ENCODE measurements at regions not wholly inside any gene's neighbourhood (a gene's known extent, or its start where the extent isn't known, plus 50 kb on each side); places are given as distances from the start of the nearest gene placed in this dataset.
A peak's percentile ranks its signal among the peaks of the same experiment; 100 is the strongest.
"Not testable (repeated sequence)": the region's sequence is repeated elsewhere in the genome, so short reads cannot be mapped to it uniquely, and the experiment has no call there.

DNA sequence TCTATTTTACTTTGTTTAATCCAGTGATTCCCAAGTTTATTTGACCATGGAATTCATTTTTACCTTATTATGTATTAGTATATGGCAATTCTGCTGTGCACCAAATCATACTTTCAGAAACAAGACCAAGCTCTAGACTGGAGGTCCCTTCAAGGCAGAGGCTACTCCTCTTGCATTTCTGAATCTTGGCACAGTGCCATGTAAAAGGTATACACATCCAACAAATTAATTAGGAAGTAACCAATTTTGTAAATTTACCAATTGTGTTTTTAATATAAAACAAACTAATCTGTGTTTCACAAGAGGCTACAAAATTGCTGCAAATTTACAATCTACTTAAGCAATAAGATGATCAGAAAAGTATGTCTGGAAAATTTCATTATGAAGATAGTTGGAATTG is 712.2 kb upstream of the HS3ST1 start:
- DNase-seq, result no peak

- no peak for DNase-seq
These were observed 710.6 kb upstream of the HS3ST1 start for GRCh38 chr4:12139296-12139695.

GRCh38 chr4:12138488-12138887 is 709.8 kb upstream of the HS3ST1 start:
- DNase-seq, result no peak

- peak; percentile 61 for DNase-seq
These were observed 708.9 kb upstream of the HS3ST1 start for GRCh38 chr4:12137575-12137974.

DNA sequence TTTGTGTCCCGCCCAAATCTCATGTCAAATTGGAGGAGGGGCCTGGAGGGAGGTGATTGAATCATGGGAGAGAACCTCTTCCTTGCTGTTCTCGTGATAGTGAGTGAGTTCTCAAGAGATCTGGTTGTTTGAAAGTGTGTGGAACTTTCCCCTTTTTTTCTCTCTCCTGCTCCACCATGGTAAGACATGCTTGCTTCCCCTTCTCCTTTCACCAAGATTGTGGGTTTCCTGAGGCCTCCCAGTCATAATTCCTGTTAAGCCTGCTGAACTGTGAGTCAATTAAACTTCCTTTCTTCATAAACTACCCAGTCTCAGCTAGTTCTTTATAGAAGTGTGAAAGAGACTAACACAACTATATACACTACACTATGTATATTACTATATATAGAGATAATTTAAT is 697.8 kb upstream of the HS3ST1 start:
- no peak for DNase-seq

- no peak for DNase-seq
These were observed 695.4 kb upstream of the HS3ST1 start for GRCh38 chr4:12124138-12124537.

DNA sequence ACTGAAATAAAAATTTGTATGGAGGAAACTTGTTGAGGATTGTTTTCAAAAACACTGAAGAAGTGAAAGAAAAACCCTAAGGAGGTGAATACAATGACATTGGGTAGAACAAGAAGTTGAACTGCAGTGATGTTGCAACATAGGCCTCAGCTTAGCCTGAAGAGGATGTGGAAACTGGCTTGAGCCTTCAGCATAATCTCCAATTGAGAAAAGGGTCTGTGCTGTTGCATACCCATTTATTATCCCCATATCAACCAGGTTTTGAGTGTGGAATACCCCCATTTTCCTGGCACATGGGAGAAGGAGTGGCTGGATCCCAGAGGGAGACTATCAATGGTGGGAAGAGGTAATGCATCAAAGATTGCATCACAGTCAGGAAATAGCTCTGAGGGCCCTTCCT is 695.0 kb upstream of the HS3ST1 start:
- peak; percentile 12 for DNase-seq

DNA sequence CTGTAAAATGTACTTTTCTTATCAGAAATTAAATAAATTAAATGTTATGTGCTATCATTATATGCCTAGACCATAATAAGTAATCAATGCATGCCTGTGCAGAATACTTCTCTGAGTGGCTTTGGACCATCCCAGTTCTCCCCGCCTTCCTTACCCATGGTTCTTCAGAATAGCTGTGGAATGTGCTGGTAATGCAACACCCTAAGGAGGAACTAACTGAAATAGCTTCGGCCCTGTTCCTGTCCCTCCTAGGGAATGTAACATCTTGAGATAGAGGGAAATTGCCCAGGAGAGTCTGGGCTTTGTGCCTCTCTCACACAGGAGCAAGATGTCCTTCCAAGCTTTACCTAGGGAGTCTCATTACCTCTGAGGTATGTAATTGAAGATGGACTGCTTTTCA is 693.6 kb upstream of the HS3ST1 start:
- no peak for DNase-seq

DNA sequence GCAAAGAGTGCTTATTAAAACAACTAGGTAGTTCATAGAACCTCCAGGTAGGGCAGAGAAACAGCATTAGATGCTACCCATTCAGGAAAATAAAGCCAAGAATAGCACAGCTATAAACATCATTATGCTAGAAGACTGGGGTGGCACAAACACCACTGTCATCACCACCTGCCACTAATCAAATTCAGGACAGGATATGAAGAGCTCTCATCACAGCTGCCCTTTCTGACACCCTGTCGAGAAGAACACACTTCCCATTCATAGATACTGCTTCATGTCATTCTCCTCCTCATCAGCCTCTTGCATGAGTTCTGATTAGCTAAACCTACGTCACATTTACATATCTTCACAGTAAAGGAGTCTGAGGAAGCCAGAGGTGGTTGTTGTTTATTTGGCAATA is 692.3 kb upstream of the HS3ST1 start:
- peak; percentile 77 for DNase-seq

DNA sequence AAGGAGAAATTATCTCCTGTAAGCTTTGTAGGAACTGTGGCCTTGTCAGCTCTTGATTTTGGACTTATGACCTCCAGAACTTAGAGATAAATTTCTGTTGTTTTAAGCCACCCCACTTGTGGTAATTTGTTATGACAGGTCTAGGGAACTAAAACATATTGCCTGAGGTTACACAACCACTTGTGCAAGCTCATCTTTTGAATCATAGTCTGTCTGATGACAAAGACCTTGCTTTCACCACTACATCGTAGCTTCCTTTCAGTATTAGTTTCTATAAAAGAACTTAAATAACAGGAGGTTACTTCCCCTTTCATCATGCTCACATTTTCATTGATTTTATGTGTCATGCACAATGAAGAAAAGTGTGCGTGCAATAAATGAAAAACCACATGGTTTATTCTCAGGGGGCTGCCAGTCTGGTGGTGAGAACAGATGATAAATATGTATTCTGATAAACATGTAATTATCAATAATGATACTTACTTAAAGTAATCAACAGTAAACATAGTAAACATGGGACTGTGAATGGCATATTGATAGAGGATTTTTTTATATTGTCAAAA is 690.0 kb upstream of the HS3ST1 start:
- DNase-seq, result no peak

- no peak for DNase-seq
These were observed 687.4 kb upstream of the HS3ST1 start for GRCh38 chr4:12116009-12116552.

DNA sequence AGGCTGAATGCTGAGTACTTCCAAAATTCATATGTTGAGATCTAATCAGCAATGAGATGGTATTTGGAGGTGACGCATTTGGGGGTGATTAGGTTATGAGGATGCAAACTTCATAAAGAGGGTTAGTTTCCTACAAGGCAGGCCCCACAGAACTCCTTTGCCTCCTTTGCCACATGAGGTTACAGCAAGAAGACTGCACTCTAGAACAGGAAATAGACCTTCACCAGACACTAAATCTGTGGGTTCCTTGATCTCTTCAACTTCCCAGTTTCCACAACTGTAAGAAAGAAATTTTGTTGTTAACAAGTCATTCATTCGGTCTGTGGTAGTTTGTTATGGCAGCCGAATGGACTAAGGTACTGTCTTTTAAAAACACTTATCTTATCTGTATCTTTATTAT is 681.9 kb upstream of the HS3ST1 start:
- DNase-seq, result no peak

- DNase-seq, result not testable (repeated sequence)
These were observed 680.4 kb upstream of the HS3ST1 start for GRCh38 chr4:12109056-12109455.

DNA sequence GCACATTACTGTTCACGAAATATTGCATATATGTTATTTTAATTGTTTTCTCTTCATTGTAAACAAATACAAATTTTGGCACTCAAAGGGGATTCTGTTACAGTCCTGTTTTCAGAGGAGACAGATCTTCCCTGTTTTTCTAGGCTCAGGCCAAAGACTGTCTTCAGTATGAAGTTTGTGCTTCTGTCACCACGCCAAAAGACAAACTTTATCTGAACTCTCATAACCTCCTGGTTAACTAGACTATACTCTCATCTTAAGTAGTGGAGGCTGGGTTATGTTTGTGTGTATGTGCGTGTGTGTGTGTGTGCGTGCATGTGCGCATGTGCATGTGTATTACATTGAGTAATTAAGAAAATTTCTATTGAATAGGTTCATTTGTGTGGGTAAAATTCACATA is 676.8 kb upstream of the HS3ST1 start:
- no peak for DNase-seq

DNA sequence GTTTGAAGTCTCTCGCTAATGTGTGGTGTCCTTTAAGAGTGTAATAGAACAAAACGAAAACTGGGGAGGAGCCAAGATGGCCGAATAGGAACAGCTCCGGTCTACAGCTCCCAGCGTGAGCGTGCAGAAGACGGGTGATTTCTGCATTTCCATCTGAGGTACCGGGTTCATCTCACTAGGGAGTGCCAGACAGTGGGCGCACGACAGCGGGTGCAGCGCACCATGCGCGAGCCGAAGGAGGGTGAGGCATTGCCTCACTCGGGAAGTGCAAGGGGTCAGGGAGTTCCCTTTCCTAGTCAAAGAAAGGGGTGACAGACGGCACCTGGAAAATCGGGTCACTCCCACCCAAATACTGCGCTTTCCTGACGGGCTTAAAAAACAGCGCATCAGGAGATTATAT is 661.2 kb upstream of the HS3ST1 start:
- not testable (repeated sequence) for DNase-seq

DNA sequence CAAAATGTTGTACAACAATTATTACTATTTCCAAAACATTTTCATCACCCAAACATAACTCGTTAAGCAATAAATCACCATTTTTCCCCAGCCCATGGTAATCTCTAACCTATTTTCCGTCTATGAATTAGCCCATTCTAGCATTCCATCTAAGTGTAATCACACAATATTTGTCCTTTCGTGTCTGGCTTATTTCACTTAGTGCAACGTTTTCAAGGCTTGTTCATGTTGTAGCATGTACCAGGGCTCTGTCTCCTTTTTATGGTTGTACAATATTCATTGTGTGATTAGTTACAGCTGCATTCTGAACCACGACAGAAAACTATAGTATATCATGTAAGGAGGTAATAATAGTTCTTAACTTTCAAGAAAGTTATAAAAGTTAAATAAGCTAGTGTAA is 656.0 kb upstream of the HS3ST1 start:
- no peak for DNase-seq

DNA sequence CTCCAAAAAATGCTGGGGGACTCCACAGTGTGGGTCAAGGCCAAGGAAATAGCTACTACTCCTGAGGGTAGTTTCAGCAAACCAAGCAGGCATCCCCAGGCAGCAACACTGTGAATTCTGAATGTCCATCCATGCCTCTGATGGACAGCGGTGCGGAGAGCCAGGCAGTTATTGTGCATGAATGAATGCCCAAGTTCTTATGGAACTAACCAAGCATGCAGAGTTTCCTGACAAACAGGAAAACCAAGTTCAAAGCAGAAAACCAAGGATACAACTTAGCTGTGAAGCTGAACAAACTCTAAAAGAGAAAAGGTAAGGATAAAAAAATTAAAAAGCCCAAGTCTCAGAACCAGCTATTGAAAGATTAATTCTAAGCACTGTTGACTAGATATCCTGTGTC is 642.6 kb upstream of the HS3ST1 start:
- DNase-seq, result peak; percentile 88

- DNase-seq, result no peak
These were observed 625.3 kb upstream of the HS3ST1 start for GRCh38 chr4:12053966-12054365.

- no peak for DNase-seq
These were observed 624.9 kb upstream of the HS3ST1 start for GRCh38 chr4:12053556-12053955.

- no peak for DNase-seq
These were observed 621.7 kb upstream of the HS3ST1 start for GRCh38 chr4:12050357-12050756.

DNA sequence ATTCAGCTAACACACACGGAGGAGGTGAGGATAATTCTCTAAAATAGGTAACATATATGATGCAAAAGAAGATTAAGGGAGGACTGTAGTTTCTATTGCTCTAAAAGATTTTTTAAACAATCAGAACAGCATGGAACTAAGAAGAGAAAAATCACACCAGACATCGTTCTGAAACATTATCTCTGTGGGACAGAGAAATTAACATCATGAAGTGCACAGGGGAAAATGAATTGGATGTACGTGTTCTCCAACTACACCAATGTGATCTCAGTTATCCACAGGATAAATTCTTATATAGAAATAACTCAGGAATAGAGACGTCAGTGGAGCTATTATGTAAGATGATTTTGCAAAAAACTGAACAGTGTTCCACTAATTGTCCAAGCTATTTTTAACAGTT is 614.1 kb upstream of the HS3ST1 start:
- DNase-seq, result no peak

DNA sequence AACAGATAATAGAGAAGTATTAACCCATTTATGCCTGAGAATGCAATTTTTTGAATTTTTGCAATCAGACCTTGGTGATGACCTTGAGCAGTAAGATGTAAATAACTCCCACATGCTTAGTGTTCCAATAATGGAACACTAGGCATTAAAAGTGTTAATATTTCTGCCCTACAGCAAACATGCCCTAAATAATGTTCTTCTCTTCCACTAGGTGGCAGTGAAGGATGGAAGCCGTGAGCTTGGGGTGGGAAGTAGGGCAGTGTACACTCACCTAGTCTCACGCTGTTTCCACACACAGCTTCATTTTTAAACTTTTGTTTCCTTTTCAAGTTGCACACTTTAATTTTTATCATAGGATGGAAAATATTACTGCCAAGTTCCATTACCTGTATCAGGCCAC is 613.1 kb upstream of the HS3ST1 start:
- peak; percentile 68 for DNase-seq

- no peak for DNase-seq
These were observed 607.8 kb upstream of the HS3ST1 start for GRCh38 chr4:12036450-12036849.

DNA sequence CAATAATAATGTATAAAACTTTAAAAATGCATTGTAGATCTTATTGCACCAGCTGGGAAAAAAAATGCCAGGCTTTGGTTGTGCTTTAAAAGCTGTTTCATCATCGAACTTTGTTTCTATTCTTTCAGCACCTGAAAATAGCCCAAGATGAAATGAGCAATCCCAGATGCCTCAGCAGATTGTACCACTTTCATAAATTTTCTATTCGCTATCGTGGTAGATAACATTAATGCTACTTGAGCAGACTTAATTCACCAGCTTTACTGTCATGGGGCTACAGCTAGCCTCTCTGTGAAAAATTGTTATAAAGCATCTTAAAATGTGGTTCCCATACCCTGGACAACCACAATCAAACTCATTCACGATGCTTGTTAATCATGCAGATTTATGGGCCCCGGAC is 599.6 kb upstream of the HS3ST1 start:
- no peak for DNase-seq

- no peak for DNase-seq
These were observed 593.7 kb upstream of the HS3ST1 start for GRCh38 chr4:12022409-12022808.

DNA sequence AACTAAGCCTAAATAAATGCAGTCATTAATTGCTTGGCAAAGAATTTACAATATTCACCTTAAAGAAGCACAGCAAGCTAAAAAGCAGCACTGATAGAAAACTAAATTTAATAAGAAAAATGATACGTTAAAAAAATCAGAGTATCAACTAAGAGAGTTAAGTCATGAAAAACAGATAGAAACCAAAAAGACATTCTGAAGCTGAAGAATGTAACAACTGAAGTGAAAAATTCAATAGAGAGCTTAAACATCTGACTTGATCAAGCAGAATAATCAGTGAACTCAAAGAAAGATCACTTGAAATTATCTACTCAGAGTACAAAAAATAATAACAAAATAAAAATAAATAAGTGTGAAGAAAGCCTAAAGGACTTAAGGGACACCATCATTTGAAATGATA is 588.0 kb upstream of the HS3ST1 start:
- DNase-seq, result no peak

Data from DMS53 (cell line).